Stimulated activated CD8-positive, alpha-beta memory T cell treated with anti-CD3 and anti-CD28 coated beads, Interleukin-7, amount 100 ng/mL, for 24 hours (primary cell): ENCODE measurements at regions not wholly inside any gene's neighbourhood (a gene's known extent, or its start where the extent isn't known, plus 50 kb on each side); places are given as distances from the start of the nearest gene placed in this dataset.

Experiments
- DNase-seq: peaks from one replicate; pipeline ENCODE4 v3.0.0-alpha.2; 2020; ENCODE audit warnings: low read depth

DNA sequence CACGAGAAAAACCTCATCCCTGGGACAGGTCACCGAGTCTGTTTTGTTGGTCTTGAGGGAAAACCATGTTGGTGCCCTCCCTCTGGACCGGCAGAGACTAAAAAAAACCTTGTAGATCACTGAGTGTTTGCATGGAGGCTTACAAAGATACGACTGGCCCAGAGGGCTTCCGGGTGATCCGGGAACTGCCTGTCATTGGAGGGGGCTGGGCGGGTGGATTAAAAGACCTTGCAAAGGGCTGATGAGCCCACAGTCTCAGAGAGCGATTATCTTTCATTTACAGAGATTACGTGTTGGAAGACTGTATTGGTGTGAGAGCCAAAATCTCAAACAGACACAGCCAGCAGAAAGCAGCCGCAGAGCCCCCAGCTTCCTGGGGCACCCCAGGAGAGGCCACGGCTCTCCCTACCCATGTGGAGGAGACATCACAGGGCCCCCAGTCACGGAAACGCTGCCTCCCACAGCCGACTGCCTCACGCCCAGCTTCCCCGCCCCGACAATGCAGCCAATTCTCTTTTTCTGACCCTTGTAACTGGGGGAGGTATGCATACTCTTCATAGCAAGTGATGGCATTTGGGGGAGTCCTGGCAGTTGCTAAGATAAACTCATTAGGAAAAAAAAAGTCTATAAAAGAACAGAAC, 426.4 kb downstream of the CTTN start:
- no peak for DNase-seq

DNA sequence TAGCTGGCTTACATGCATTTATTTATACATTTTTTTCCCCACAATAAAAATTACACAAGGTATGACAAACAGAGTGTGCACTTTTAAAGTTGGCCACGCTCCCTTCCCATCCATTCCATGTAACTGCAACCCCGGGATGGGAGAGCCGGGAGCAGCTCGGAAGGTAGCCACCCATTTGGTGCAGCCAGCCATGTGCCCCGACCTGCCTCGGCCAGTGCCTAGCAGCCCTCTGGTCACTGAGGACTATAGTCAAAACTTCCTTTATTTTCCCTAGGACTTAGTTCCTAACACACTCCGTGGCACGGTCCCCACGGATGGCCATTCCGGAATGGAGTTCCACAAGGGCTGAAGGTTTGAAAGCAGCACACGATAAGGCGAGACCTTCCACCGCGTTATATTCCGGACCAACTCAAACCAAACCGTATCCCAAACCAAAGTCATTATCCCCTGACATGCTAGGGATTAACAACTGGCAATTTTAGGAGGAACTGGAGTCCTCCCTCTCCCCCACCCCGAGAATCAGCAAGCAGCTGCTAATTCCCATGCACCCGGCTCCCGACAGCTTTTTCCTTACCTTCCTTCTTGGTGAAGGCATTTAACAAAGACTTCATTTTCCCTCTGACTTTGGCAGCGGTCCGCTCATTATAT, 426.4 kb downstream of the SHANK2 start:
- no peak for DNase-seq

GRCh38 chr11:70826541-70827335, 425.6 kb downstream of the SHANK2 start:
- DNase-seq: no peak

- DNase-seq: no peak
These were observed 423.7 kb downstream of the SHANK2 start for GRCh38 chr11:70828593-70829082.

DNA sequence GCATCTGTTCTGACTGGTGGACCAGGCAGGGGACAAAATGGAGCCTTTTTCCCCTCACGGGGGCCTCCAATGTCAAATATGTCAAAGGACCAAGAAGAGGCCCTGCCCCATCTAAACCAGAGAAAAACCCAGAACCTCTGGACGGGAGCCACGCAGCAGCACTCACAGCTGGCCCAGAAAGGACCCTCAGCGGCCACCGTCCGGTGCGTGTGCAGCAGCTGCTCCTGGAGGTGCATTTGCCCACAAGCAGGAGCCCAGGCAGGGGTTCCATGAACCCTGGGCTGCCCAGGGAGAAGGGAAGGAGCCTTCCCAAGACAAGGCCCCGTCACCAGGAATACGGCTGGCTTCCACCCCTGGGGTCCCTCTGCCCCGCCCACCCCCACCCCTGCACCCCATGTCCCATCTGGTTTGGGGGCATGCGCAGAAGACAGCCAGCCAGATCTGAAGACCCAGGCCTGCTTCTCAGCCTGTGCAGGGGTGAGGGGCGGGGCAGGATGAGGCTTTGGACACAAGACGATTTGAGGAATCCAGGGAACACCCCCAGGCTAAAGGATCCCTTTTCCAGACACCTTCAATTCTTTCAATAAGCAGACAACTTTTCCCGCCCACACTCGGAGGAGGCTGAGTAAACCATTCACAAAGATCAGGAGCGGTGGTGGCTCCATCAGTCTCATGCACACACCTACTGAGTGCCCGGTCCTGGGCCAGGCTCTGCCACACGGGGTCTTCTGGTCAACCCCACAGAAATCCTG, 423.1 kb downstream of the SHANK2 start:
- no peak for DNase-seq

DNA sequence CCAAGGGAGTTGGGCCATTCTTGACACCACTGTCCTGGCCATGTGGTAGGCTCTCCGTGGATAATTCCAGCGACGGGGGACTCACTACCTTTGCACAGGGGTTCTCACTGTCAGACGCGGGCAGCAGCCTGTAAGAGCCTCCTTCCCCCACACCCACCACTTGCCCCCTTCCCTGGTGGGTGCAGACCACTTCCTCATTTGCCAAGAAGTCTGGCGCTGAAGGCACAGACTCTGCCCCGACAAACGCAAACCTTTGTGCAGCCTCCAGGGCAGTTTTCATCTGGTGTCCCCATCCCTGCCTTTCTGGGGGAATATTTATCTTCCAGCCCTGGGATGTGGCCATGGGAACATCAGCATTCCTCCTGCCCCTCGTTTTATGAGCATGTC, 422.5 kb downstream of the SHANK2 start:
- no peak for DNase-seq

DNA sequence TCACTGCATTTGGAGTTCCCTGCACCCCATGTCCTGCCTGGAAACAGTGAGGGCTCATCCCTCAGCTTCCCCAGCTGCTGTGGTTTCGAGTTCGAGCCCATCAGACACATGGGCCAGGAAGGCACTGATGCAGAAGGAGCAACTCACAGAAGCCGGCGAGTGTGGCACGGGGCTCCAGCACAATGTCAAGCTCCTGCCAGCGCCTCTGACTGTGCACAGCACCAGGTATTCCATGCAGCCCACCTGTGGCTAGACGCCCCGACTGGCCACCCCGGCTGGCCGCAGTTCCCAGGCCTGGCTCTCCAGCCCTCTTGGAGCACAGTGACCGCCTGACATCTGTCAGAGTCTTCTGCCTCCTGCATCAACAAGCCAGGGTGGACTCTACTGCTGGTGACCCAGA, 419.4 kb downstream of the SHANK2 start:
- DNase-seq: no peak

DNA sequence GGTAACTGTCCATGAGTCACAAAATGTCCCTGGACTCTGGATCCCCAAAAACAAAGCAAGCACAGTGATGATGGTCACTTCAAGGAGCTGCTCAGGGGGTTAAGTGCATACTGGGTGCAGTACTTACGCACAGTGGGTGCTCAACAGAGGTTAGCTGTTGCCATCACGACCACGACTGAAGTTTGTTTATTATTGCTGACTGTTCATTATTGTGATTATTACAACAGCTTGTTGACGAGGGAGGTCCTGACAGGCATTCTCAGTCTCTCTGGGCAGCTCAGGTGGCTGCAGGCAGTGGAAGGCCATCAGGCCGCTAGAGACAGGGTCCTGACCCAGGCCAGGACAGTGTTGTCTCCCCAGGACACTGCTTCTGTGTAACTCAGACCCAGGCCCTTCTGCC, 418.8 kb downstream of the SHANK2 start:
- no peak for DNase-seq

DNA sequence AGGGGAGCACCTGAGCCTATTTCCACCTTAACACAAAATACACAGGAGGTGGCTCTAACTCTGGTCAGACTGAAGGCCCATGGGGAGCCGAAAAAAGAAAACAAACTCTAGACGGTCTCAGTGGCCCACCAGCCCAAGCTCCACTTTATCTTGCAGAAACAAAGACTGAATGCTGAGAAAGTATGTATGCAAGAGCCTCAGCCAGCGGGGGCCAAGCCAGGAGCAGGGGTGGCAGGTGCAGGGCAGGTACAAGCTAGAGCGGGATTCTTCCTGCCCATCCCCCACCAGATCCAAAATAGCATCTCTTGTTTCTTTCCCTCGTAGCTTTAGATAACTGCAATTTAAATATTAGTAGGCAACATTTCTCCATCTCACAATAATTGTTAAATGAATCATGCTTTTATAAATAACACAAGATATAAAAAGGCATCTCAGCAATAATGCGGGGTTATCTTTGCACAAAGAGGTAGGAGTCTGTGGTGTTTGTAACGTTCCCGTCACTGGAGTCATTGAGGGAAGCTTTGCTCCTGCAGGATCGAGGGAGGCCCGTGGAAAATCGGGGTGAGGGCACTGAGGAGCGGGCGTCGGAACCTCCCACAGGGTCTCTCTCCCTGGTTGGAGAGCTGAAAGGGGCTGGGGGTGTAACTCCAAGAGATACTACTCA, 418.0 kb downstream of the SHANK2 start:
- no peak for DNase-seq

DNA sequence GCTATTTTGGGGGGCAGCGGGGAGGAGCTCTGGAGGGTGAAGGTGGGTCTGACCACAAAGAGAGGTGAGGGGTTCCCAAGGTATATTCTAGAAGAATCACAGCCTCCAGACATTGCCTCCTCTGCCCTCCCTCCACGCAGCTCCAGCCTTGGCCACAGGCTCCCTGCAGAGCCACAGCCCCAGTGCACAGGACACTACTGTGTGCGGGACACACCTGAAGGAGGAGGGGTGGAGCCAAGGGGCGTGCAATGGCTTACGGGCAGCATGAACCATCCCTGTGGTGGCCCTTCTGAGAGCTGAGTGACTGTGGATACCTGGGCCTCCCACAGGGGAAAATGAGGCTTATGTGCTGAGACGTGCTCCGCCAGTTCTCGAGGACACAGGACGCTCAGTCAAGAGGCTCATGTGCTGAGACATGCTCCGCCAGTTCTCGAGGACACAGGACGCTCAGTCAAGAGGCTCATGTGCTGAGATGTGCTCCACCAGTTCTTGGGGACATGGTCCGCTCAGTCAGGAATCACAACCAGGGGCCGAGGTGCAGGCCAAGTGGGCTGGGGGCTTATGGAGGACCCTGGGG, 417.3 kb downstream of the SHANK2 start:
- DNase-seq: no peak

DNA sequence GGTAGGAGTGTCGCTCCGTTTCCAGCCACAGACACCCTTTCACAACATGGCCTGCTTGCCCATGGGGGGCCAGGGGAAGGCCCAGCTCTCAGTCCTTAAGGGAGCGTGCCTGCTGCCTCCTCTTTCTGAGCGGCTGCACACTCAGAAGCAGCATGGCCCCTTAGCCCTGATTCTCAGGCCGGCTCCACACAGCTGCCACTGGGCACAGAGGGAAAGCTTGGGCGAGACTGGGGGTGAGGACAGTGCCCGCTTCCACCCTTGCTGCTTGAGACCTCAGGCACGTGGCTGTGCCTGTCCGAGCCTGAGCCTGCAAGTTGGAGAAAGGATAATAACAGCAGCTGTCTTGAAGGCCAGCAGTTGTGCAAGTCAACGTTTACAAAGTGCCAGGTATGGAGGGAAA, 416.3 kb downstream of the SHANK2 start:
- no peak for DNase-seq

DNA sequence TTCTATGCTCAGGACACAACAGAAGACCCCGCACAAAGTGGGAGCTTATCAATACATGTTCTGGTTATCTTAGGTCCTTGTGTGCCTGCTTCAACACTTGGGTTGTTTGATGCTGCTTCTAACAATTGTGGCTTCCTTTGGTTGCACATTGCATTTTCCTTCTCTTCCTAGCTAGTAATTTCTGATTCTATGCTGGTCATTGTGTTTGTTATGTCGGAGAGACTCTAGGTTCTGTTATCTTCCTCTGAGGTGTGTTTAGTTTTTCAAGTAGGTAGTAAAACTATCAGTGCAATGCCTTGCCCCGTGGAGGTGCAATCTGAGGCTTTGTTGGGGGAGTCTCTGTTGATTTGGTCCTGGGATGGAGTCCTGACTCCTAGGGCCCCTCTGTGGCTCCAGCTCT, 414.2 kb downstream of the SHANK2 start:
- no peak for DNase-seq

GRCh38 chr11:70839851-70840250, 412.5 kb downstream of the SHANK2 start:
- no peak for DNase-seq

DNA sequence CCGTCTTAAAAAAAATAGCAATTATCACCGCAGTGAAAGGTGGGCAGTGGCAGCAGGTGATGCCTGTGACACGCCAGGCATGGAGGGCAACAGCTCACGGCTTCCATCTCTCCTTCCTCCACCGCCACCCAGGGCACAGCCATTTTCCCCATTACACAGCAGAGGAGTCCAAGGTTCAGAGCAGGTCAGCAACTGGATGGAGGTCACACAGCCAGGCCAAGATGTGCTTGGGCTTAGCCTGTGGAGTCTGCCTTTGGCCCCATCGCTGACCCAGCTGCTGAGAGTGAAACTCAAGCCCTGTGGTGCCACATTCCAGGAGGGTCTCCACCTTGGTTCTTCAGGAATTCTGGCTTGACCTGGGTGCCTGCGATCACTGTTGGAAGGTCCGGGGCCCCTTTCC, 411.1 kb downstream of the SHANK2 start:
- no peak for DNase-seq

DNA sequence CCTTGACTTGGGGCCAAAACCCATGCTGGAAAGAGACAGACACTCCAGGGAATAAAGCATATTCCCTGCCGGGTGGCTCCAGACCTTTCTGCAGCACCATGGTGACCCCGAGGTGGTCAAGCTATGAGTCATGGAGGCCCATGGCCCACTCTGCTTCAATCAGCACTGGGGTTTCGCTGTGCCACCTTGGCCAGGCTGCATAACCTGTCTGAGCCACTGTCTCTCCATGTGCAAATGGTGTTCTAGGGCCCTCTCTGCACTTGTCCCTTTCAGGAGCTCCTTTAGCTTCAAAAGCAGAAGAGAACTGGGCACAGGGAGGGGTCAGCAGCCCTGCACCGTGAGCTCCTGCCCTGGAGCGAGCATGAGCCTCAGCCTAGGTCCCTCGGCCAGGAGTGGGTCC, 410.1 kb downstream of the SHANK2 start:
- DNase-seq: no peak

GRCh38 chr11:70842701-70843100, 409.7 kb downstream of the SHANK2 start:
- DNase-seq: no peak

GRCh38 chr11:70843906-70844305, 408.5 kb downstream of the SHANK2 start:
- DNase-seq: no peak

GRCh38 chr11:70844387-70844786, 408.0 kb downstream of the SHANK2 start:
- no peak for DNase-seq

DNA sequence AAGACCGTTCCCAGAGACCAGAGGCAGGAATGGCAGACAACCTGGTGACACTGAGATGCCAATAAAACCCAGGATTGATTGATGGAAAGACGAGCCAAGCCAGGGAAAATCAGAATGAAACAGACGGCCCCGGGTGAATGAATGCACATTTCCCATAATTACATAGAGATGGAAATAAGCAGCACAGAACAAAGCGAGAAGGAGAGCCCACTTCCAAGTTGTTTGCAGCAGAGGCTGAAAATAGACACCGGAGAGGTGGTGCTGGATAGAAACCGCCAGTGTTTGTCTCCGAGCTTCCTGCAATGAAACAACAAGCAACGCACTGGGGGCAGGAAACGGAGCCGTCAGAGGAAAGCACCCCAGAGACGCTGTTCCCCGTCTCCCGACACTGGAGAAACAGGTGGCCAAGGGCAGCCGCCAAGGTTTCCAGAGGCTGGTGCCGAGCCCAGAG, 406.8 kb downstream of the SHANK2 start:
- DNase-seq: no peak

DNA sequence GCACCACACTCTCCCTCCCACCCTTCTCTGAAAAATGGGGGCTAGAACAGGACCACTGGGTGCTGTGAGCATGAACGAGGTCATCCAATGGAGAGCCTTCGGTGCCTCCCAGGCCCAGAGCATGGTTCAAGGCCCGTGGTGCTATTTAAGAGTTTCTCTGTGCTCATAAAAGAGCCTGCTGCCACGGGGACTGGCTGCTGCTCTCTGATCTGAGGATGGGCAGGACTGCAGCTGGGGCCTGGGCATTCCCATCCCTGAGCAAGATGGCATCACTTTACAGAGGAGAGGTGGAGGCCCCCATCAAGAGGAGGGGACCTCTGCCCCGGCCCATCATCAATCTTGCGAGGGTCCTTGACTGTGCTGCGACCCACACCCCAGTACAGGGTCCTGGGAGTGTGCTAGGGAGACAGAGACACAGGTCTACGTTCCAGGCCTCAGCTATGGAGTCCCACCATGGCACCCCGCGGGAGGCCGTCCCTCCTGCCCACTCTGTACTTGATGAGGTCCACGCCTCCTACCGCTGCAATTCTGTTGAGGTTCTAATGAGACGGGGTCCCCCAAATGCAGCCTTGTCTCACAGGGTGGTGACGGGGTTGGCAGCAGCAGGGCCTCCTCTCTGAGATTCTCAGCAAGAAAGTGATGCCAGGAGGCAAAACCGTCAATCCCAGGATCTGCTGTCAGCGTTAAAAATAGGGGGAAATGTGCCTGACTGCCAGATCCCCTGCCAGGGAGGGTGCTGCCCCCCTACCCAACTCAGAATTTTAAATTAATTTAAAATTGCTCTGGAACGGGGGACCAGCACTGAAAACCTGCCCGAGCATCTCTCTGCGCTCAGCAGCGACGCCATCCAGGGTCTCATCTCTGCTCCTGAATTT, 405.4 kb downstream of the SHANK2 start:
- DNase-seq: no peak
